PC-9 (cell line): ENCODE measurements at regions not wholly inside any gene's neighbourhood (a gene's known extent, or its start where the extent isn't known, plus 50 kb on each side); places are given as distances from the start of the nearest gene placed in this dataset.

Experiments used
- EZH2 ChIP-seq: fragments of 200-600 bp; sonication (generic); IDR thresholded peaks from 2 replicates; pipeline ENCODE4 v1.8.0; 2017; ENCODE audit warnings: antibody characterized with exemption, low read depth
- TF ChIP-seq, protein P1 (sequence below): fragments of 200-600 bp; sonication (generic); conservative IDR thresholded peaks from 2 replicates; pipeline ENCODE4 v1.6.1; 2017; ENCODE audit warnings: mixed run types, antibody characterized with exemption, mild to moderate bottlenecking, moderate library complexity

DNA sequence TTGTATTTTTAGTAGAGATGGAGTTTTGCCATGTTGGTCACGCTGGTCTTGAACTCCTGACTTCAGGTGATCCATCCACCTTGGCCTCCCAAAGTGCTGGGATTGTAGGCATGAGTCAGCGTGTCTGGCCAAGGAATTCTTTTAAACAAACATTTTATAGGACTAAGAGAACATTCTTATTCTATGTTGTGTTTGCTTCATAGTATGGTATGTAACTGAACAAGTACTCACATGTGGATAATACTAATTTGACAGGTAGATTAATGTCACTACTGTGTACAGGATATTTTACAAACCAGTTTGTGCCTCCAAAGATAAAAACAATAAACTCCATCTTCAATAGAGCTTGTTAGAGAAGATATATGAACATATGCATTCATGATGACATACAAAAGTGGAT, 1353.4 kb downstream of the PCDH7 start:
- TF ChIP-seq, protein P1, sequence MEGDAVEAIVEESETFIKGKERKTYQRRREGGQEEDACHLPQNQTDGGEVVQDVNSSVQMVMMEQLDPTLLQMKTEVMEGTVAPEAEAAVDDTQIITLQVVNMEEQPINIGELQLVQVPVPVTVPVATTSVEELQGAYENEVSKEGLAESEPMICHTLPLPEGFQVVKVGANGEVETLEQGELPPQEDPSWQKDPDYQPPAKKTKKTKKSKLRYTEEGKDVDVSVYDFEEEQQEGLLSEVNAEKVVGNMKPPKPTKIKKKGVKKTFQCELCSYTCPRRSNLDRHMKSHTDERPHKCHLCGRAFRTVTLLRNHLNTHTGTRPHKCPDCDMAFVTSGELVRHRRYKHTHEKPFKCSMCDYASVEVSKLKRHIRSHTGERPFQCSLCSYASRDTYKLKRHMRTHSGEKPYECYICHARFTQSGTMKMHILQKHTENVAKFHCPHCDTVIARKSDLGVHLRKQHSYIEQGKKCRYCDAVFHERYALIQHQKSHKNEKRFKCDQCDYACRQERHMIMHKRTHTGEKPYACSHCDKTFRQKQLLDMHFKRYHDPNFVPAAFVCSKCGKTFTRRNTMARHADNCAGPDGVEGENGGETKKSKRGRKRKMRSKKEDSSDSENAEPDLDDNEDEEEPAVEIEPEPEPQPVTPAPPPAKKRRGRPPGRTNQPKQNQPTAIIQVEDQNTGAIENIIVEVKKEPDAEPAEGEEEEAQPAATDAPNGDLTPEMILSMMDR, result no peak
- no peak for TF ChIP-seq EZH2
